HG02571 (cell line): ENCODE measurements at regions not wholly inside any gene's neighbourhood (a gene's known extent, or its start where the extent isn't known, plus 50 kb on each side); places are given as distances from the start of the nearest gene placed in this dataset.

Experiments
- ATAC-seq: cut with Tn5 transposase; IDR thresholded peaks from one replicate; pipeline ENCODE4 v1.9.1; 2021; ENCODE audit warnings: mild to moderate bottlenecking, moderate library complexity; ENCODE audit not compliant: unreplicated experiment

GRCh38 chr1:59219916-59220315, 77.0 kb upstream of the FGGY start:
- no peak for ATAC-seq

- ATAC-seq = no peak
These were observed 76.5 kb upstream of the FGGY start for GRCh38 chr1:59220356-59220755.

DNA sequence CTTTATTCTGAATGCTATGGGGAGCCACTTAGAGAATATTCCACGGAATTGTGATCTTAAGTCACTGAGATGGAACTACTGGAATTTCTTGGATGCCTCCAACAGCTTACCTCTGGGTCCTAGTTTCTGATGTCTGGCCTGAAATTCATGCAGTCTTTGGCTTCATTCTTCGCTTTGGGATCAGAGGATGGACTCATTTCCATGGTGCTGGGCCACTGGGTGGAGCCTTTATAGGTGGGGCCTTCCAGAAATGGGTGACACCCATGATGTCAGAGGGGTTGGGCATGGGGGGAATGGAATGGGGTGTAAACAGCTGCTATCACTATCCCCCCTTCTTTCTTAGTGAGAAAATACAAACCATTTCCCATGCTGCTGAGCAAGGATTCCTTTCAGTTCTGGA, 73.7 kb upstream of the FGGY start:
- no peak for ATAC-seq

GRCh38 chr1:59223989-59224634, 72.8 kb upstream of the FGGY start:
- ATAC-seq = no peak

- ATAC-seq = no peak
These were observed 71.1 kb upstream of the FGGY start for GRCh38 chr1:59225594-59226316.

DNA sequence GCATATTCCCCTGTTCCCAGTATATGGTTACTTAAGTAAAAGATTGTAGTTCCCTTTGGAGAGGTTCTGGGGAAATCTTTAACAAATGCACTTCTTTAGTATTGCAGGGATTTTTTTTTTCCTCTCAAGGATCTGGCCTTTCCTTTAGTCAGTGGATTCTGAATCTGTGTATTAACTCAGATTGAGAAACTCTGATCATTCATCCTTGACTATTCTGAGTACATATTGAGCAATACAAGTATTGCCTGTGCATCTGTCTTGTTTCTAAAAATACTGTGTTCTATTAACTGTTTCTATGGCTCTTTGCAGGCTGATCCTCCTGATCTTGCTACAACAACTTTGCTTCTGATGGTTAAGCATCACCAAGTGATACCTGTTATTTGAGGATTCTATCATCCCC, 67.8 kb upstream of the FGGY start:
- no peak for ATAC-seq

GRCh38 chr1:59230622-59231021, 66.3 kb upstream of the FGGY start:
- no peak for ATAC-seq

DNA sequence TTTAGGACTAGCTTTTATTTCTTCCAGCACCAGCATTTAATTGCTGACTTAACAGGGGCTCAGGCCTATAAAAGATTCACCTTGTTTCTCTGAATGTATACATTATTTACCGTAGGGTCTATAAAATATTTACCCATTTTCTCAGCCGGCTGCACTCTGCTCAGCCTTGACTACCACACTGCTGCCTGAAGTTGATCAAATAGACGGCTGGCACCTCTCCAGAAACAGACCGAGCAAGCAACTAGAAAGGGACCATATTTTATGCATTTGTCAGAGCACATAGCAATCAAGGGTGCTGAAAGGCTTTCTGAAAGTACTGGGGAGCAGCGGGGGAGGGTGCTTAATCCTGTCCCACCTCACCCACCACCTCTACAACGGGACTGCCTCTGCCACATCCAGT, 64.7 kb upstream of the FGGY start:
- no peak for ATAC-seq

DNA sequence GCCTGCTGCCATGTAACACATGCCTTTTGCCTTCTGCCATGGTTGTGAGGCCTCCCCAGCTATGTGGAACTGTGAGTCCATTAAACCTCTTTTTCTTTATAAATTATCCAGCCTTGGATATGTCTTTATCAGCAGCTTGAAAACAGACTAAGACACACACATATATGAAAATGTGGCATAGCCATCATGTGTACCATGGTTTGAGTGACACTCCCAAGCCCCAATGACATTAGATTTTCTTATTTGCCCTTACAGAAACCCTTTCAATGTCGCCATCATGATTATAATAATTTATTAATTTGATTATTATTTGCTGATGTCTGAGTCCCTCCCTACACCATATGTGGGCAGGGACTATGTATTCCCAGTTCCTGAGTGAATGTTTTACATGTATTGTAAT, 63.5 kb upstream of the FGGY start:
- no peak for ATAC-seq

- ATAC-seq = no peak
These were observed 60.0 kb upstream of the FGGY start for GRCh38 chr1:59236721-59237545.

- ATAC-seq = no peak
These were observed 59.0 kb upstream of the FGGY start for GRCh38 chr1:59237900-59238299.

- ATAC-seq = no peak
These were observed 58.5 kb upstream of the FGGY start for GRCh38 chr1:59238333-59238934.

GRCh38 chr1:59238993-59239392, 57.9 kb upstream of the FGGY start:
- no peak for ATAC-seq

DNA sequence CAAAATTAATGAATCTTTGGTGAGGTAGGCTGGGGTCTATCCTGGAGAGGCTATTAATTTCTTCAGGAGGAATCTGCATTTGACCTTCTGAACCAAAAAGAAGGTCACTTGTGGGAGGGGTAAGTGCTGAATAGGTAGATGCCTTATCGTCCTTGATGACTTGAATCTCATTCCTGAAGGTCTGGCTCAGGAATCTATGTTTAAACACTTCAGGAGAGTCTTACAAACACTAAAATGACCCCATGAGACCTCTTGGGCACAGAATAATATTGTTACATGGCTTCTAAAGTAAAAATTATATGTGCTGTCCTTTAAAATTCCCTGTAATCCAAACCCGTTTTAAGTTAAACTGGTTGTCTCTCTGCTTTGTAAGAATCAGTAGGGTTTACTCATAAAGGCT, 55.0 kb upstream of the FGGY start:
- ATAC-seq = no peak

GRCh38 chr1:59242370-59242769, 54.5 kb upstream of the FGGY start:
- no peak for ATAC-seq

DNA sequence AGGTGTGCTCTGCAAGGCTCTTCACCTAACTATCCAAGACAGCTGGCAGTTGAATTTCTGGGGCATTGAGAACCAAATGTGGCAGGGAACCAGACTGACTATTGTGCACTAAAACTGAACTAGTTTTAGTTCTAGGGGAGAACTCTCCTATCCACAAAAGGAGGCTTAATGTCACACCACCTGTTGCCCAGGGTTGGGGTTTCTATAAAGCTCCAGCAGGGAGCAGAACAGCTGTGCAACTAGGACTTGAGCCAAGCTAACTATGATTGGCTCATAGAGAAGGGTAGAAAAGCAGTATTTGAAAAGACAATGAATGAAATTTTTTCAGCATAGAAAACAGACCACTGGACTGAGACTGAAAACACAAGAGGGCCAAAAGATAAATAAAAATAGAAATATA, 53.3 kb upstream of the FGGY start:
- no peak for ATAC-seq

- no peak for ATAC-seq
These were observed 52.9 kb upstream of the FGGY start for GRCh38 chr1:59243978-59244377.

DNA sequence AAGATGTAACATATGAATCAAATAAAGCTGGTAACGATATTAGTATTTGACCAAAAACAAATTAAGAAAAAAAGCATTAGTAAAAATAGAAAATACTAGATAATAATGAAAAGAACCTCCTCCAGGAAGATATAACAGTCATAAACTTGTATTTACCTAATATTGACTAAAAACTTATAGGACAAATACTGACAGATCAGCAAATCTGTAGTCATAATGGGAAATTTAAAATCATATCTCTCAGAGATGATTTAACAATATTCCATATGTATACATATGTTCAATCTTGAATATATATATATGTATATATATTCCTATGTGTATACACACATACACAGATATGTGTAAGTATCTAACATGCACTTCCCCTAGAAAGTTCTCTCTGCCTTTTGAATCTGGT, 52.0 kb upstream of the FGGY start:
- ATAC-seq = no peak
